ENCODE measurements at regions not wholly inside any gene's neighbourhood (a gene's known extent, or its start where the extent isn't known, plus 50 kb on each side); places are given as distances from the start of the nearest gene placed in this dataset.

- Histone ChIP-seq H3K4me1 (no peaks in the 10 kb centered on the region), H3K27me3 (no peaks in the 10 kb centered on the region), H3K9me3 (no peaks in the 10 kb centered on the region), H3K4me3 (no peak overlapping the region), H3K36me3 (no peaks in the 10 kb centered on the region), H3K27ac (no peak overlapping the region)
- ATAC-seq, result no peak
- intact Hi-C loops (cut with DNase I), result no loop called here
- TF ChIP-seq CTCF (IDR thresholded peaks at IDR 0.05), result no peak
- no peak for DNase-seq
These were observed 202.5 kb upstream of the MAN1A1 start for GRCh38 chr6:119552021-119552420.

GRCh38 chr6:119547024-119547423 lies 197.5 kb upstream of the MAN1A1 start:
- Histone ChIP-seq H3K9me3 (no peaks in the 10 kb centered on the region), H3K27ac (no peak overlapping the region), H3K4me1 (no peaks in the 10 kb centered on the region), H3K4me3 (no peak overlapping the region), H3K27me3 (no peaks in the 10 kb centered on the region), H3K36me3 (no peaks in the 10 kb centered on the region)
- intact Hi-C loops (cut with DNase I), result no loop called here
- no peak for DNase-seq
- no peak for TF ChIP-seq CTCF (IDR thresholded peaks at IDR 0.05)
- no peak for ATAC-seq

GRCh38 chr6:119545245-119545644 lies 195.7 kb upstream of the MAN1A1 start:
- H3K9me3 ChIP-seq, result no peaks in the 10 kb centered on the region
- H3K27ac ChIP-seq, result no peak overlapping the region
- H3K4me1 ChIP-seq, result no peaks in the 10 kb centered on the region
- TF ChIP-seq CTCF (IDR thresholded peaks at IDR 0.05), result no peak
- intact Hi-C loops (cut with DNase I), result no loop called here
- no peak for ATAC-seq
- no peaks in the 10 kb centered on the region for H3K36me3 ChIP-seq
- H3K4me3 ChIP-seq, result no peak overlapping the region
- H3K27me3 ChIP-seq, result no peaks in the 10 kb centered on the region
- DNase-seq, result no peak

GRCh38 chr6:119544325-119545175 lies 195.0 kb upstream of the MAN1A1 start:
- no peak overlapping the region for H3K4me3 ChIP-seq
- no peaks in the 10 kb centered on the region for H3K36me3 ChIP-seq
- ATAC-seq (no peak), DNase-seq (no peak)
- no peak for TF ChIP-seq CTCF (IDR thresholded peaks at IDR 0.05)
- no peak overlapping the region for H3K27ac ChIP-seq
- H3K27me3 ChIP-seq, result no peaks in the 10 kb centered on the region
- no peaks in the 10 kb centered on the region for H3K4me1 ChIP-seq
- no peaks in the 10 kb centered on the region for H3K9me3 ChIP-seq
- intact Hi-C loops (cut with DNase I), result no loop called here

- intact Hi-C loops (cut with DNase I), result no loop called here
These were observed 193.8 kb upstream of the MAN1A1 start for GRCh38 chr6:119543332-119543731.

More at GRCh38 chr6:119543332-119543731, 193.8 kb upstream of the MAN1A1 start:
- Histone ChIP-seq H3K27ac (no peak overlapping the region), H3K4me3 (no peak overlapping the region), H3K4me1 (no peaks in the 10 kb centered on the region), H3K27me3 (no peaks in the 10 kb centered on the region), H3K9me3 (no peaks in the 10 kb centered on the region), H3K36me3 (no peaks in the 10 kb centered on the region)
- no peak for TF ChIP-seq CTCF (IDR thresholded peaks at IDR 0.05)
- no peak for DNase-seq
- no peak for ATAC-seq

Data from upper lobe of right lung (tissue), 1 donor.